ENCODE measurements at regions not wholly inside any gene's neighbourhood (a gene's known extent, or its start where the extent isn't known, plus 50 kb on each side); places are given as distances from the start of the nearest gene placed in this dataset.
"Not testable (repeated sequence)": the region's sequence is repeated elsewhere in the genome, so short reads cannot be mapped to it uniquely, and the experiment has no call there.

DNA sequence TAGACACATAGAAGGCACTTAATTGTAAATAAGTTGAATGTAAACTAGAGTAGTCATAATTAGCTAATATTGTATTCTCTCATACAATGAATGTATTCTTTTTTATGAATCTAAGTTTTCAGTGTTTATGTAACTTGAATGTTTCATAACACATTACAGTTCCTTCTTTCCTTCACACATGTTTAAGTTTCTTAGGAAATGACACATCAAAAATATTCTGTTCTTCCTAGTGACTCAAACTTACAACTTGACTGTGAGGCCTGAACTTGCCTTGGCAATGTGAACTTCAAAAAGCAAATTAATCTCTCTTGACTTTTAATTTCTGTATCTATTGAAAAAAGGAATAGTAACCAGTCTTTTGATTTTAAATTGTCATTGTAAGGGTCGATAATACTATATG, 700.1 kb downstream of the KCNT2 start:
- DNase-seq: no peak

DNA sequence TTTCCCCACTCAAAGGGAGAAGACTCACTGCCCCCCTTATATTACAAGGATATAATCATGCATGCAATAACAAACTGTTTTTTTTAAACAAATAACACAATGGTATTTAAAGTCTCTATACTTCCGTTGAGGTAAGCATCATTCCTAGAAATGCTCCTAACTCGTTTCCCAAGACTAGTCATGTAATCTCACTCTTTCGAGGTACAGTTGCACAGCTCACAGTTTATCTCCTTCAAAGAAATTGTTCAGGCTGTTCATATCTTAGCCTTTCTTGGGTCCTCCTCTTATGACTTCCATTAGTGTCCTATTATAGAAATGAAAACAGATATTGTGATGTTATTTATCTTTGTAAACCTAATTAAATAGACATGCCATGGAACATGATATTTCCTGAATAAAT, 705.0 kb downstream of the KCNT2 start:
- no peak for DNase-seq

GRCh38 chr1:195902779-195903178, 705.5 kb downstream of the KCNT2 start:
- no peak for DNase-seq

- DNase-seq: no peak
Measured at GRCh38 chr1:195899762-195900352, 708.4 kb downstream of the KCNT2 start.

DNA sequence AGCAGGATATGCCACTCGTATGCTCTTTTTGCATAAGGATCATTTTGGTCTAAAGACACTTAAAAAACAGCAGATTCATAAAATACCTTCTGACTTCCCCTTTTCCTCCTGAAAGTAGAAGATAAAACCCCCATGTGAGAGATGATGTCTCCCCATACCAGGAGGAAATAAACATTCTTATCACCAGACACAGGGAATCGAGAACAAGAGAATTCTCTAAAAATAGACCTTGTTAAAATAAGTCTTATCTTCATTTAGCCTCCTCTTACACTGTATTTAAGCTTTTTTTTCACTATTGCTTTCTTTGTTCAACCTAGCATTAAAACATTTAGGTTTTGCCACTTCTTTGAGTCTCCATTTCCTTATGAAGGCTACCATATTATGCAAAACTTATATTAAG, 709.3 kb downstream of the KCNT2 start:
- DNase-seq: no peak

GRCh38 chr1:195898373-195898772, 709.9 kb downstream of the KCNT2 start:
- DNase-seq: no peak

DNA sequence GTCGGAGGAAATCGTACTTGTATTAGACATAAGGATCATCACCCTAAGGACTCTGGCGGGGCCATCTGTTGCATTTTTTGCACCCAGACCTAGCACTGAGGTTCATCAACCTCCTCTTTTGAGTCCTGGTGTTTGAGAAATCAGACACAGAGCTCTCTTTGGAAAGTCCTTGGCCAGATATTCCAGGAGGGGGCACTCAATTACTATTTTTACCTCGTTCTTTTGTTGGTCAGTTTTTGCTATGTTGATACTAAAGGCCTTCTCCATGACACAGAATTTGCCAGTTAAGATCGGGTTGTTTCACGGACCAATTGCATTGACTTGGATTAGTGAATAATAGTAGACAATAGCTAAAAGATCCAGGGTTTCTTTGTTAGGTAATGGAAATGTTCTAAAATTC, 711.2 kb downstream of the KCNT2 start:
- no peak for DNase-seq

DNA sequence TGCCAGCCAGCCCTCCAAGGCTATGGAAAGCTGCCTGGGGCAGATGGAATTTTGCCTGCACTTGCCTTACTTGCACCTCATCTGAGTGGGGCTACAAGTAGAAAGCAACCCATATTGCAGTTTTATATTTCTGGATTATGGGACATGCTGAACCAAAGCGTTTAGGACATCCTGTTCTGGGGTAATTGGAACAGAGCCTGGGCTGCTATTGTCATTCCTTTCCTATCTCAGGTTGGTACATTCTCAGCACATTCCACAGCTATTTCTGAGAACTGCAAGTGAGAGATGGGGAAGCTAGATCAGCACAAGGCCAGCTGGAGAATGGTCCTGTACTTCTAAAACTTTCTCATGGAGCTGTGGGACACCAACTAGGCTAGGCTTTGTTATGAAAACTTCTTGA, 713.8 kb downstream of the KCNT2 start:
- no peak for DNase-seq

- no peak for DNase-seq
Measured at GRCh38 chr1:195886000-195886399, 722.2 kb downstream of the KCNT2 start.

GRCh38 chr1:195878478-195878877, 729.8 kb downstream of the KCNT2 start:
- no peak for DNase-seq

- DNase-seq: no peak
Measured at GRCh38 chr1:195876792-195877191, 731.4 kb downstream of the KCNT2 start.

GRCh38 chr1:195872376-195872775, 735.9 kb downstream of the KCNT2 start:
- DNase-seq: no peak

GRCh38 chr1:195867638-195868037, 740.6 kb downstream of the KCNT2 start:
- DNase-seq: no peak

DNA sequence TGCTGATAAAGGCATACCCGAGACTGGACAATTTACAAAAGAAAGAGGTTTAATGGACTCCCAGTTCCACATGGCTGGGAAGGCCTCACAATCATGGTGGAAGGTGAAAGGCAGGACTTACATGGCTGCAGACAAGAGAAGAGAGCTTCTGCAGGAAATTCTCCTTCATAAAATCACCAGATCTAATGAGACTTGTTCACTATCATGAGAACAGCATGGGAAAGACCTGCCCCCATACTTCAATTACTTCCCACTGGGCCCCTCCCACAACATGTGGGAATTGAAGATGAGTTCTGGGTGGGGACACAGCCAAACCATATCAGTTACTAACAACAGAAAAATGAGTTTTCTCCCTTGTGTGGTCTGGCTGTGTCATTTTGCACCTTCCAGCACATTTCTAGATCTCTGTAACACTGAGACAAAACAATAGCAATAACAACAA, 741.4 kb downstream of the KCNT2 start:
- DNase-seq: no peak

DNA sequence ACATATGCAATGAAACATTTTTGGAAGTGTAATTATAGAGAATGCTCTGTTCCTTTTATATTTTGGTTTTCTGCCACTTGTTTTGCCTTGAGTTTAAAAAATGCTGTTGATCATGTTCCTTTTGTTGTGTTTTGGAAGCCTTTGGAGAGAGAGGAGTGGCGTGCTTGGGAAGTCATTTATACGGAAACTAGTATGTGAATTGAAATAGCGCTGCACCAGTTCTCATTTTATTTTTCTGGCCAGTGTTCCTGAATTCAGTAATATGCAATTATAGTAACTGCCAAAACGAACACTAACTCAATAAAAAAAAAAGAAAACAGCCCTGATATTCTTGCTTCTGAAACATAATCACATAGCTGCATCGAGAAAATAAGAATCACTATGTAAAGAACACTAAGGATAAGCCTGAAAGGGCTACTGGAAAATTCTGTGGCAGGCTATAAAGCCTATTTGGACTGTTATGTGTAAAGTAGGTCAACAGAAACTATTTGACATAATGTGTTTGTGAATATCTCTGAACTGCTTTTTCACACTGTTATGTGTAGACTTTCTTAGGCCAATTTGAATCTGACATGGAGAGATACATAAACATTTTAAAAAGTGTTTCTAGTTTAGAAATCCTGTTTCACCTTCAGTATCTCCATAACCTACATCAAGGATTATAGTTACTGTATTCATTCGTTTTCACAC, 742.0 kb downstream of the KCNT2 start:
- no peak for DNase-seq

DNA sequence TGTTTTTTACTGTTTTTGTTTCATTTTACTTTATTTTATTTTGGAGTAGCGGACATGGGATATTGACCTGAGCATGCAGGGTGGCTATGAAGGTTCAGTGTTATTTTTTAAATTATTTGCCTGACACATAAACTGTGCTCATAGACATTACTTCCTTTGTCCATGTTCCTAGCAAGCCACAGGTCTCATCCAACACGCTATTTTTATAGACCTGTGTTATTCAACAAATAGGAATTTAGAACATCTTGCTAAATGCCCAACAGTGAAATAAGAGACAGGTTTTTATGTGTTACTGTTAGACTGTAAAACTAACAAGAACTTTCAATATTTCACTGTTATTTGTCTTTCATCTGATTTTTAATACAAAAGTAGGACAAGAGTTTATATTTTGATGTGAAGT, 756.4 kb downstream of the KCNT2 start:
- DNase-seq: no peak

GRCh38 chr1:195851016-195851601, 757.1 kb downstream of the KCNT2 start:
- DNase-seq: no peak

- no peak for DNase-seq
Measured at GRCh38 chr1:195849180-195849579, 759.1 kb downstream of the KCNT2 start.

GRCh38 chr1:195847957-195848875, 760.0 kb downstream of the KCNT2 start:
- not testable (repeated sequence) for DNase-seq

DNA sequence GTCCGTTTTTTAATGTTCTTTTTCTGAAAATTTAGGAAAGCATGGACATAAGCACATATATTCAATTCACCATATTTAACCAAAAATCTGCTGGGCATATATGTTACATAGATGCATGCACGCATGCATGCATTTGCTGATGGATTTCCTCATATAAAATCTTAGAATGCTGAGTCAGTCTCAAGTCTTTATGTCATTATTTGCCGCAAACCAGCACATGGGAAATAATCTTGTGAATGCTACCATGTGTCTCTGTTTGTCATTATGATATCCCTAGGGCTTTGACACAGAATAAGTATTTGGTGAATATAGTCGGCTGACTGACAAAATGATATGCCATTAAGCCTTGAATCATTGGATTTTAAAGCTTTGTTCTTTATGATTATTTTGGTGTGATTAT, 776.5 kb downstream of the KCNT2 start:
- DNase-seq: no peak

- no peak for DNase-seq
Measured at GRCh38 chr1:195828325-195828724, 779.9 kb downstream of the KCNT2 start.

GRCh38 chr1:195820925-195821324, 787.3 kb downstream of the KCNT2 start:
- DNase-seq: no peak

DNA sequence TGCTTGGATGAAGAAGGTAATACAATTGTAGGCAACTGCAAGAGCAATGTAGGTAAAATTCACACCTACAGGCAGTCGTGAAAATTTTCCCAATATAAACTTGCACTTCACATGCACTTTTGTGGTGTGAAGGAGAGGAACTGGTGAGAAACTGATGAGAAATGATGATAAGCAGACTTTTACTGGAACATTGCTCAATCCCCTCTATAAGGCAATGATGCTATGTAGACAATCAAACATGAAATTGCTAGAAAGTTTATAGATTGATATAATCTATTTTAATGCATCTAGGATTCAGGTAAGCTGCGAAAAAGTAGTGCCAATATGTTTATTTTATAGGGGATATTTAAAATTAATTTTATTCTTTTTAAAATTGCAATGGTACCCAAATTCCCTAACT, 802.2 kb downstream of the KCNT2 start:
- DNase-seq: no peak

GRCh38 chr1:195804547-195804946, 803.7 kb downstream of the KCNT2 start:
- no peak for DNase-seq

Measured in NCI-H146 (cell line).